ENCODE measurements at regions not wholly inside any gene's neighbourhood (a gene's known extent, or its start where the extent isn't known, plus 50 kb on each side); places are given as distances from the start of the nearest gene placed in this dataset.

GRCh38 chr12:23262670-23263069, 637.7 kb downstream of the ETNK1 start:
- no peak for TF ChIP-seq POLR2A (IDR thresholded peaks at IDR 0.05)
- TF ChIP-seq CTCF (IDR thresholded peaks at IDR 0.05) = no peak
